Nephron progenitor cell (in vitro differentiated cells): ENCODE measurements at regions not wholly inside any gene's neighbourhood (a gene's known extent, or its start where the extent isn't known, plus 50 kb on each side); places are given as distances from the start of the nearest gene placed in this dataset.

Source experiments
- DNase-seq: peaks from one replicate; pipeline ENCODE4 v3.0.0; 2021
- H3K27ac Mint-ChIP-seq: 2 replicates; pipeline ENCODE4 v1.8.0; 2021; ENCODE audit warnings: mild to moderate bottlenecking, moderate library complexity, mixed read lengths
- H3K27me3 Mint-ChIP-seq: 2 replicates; pipeline ENCODE4 v1.8.0; 2021; ENCODE audit warnings: mild to moderate bottlenecking, low read depth, mixed read lengths; ENCODE audit not compliant: poor library complexity
- H3K36me3 Mint-ChIP-seq: 2 replicates; pipeline ENCODE4 v1.8.0; 2021; ENCODE audit warnings: low read depth, mixed read lengths
- H3K4me1 Mint-ChIP-seq: 2 replicates; pipeline ENCODE4 v1.8.0; 2021; ENCODE audit warnings: mixed read lengths
- H3K4me3 Mint-ChIP-seq: 2 replicates; pipeline ENCODE4 v1.8.0; 2021; ENCODE audit warnings: mild to moderate bottlenecking, moderate library complexity, mixed read lengths
- H3K9me3 Mint-ChIP-seq: 2 replicates; pipeline ENCODE4 v1.8.0; 2021; ENCODE audit warnings: mild to moderate bottlenecking, moderate library complexity, mixed read lengths
- TF ChIP-seq, protein P1 (sequence below): fragments of 200-600 bp; sonication (generic); IDR thresholded peaks from 2 replicates; pipeline ENCODE4 v1.5.0; 2021; ENCODE audit warnings: antibody characterized with exemption

DNA sequence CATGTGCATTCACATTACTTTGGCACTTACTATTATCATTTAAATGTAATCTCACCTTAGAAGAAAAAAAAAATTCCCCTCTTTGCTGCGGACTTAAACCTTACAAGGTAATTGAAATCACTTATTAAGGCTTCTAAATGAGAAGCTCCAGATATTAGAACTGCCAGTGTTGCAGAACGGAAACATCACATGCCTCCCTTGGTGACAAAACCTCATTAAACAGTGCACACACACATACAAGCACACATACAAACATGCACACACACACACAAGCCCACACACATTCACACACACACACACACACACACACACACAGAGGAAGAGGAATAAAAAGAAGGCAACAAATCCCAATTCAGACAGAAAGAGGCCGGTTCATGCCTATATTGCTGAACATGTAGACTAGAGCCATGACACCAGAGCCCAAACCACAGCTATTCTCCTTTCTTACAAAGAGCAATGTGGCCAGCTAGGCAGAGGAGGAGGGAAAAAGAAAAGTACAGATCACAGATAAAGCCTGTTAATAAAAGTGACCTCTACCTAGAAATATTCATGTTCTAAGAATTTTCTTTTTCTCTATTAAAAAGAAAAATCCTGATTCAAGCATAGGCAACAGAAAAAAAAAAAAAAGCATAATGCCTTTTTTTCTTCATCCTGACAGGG is 405.2 kb upstream of the FLRT2 start:
- TF ChIP-seq, protein P1, sequence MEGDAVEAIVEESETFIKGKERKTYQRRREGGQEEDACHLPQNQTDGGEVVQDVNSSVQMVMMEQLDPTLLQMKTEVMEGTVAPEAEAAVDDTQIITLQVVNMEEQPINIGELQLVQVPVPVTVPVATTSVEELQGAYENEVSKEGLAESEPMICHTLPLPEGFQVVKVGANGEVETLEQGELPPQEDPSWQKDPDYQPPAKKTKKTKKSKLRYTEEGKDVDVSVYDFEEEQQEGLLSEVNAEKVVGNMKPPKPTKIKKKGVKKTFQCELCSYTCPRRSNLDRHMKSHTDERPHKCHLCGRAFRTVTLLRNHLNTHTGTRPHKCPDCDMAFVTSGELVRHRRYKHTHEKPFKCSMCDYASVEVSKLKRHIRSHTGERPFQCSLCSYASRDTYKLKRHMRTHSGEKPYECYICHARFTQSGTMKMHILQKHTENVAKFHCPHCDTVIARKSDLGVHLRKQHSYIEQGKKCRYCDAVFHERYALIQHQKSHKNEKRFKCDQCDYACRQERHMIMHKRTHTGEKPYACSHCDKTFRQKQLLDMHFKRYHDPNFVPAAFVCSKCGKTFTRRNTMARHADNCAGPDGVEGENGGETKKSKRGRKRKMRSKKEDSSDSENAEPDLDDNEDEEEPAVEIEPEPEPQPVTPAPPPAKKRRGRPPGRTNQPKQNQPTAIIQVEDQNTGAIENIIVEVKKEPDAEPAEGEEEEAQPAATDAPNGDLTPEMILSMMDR = no peak
- Mint-ChIP-seq H3K4me3 (no peak overlapping the region), H3K4me1 (peaks cover 16% of the 10 kb centered on the region), H3K27me3 (no peaks in the 10 kb centered on the region), H3K27ac (no peak overlapping the region), H3K36me3 (no peaks in the 10 kb centered on the region), H3K9me3 (no peaks in the 10 kb centered on the region)
- no peak for DNase-seq

- H3K4me3 Mint-ChIP-seq = no peak overlapping the region
- H3K27ac Mint-ChIP-seq = no peak overlapping the region
- H3K9me3 Mint-ChIP-seq = no peaks in the 10 kb centered on the region
- peaks cover 14% of the 10 kb centered on the region for H3K4me1 Mint-ChIP-seq
- no peaks in the 10 kb centered on the region for H3K27me3 Mint-ChIP-seq
- TF ChIP-seq, protein P1 = no peak
- no peak for DNase-seq
- no peaks in the 10 kb centered on the region for H3K36me3 Mint-ChIP-seq
Measured at GRCh38 chr14:85125291-85125670, 404.7 kb upstream of the FLRT2 start.

DNA sequence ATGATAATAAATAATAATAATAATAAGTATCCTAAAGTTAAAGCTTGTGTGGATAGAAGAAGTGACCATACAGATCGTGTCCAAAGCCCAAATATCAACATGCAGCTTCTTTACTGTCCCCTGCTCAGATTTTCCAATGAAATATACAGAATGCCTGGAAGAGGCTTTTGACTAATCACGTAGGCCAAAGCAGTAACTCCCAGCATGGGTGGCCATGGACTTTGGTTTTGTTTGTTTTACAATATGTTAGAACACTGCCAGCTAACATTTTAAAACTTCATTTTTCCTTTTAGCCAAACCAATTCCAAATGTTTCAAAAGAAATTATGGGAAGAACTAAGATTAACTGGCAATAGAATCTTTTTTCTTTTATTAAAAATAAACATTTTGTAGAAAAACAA is 400.0 kb upstream of the FLRT2 start:
- Mint-ChIP-seq H3K4me1 (peaks cover 11% of the 10 kb centered on the region), H3K9me3 (peaks cover 16% of the 10 kb centered on the region), H3K27me3 (no peaks in the 10 kb centered on the region), H3K36me3 (no peaks in the 10 kb centered on the region), H3K4me3 (no peak overlapping the region), H3K27ac (no peak overlapping the region)
- TF ChIP-seq, protein P1 = no peak
- no peak for DNase-seq

DNA sequence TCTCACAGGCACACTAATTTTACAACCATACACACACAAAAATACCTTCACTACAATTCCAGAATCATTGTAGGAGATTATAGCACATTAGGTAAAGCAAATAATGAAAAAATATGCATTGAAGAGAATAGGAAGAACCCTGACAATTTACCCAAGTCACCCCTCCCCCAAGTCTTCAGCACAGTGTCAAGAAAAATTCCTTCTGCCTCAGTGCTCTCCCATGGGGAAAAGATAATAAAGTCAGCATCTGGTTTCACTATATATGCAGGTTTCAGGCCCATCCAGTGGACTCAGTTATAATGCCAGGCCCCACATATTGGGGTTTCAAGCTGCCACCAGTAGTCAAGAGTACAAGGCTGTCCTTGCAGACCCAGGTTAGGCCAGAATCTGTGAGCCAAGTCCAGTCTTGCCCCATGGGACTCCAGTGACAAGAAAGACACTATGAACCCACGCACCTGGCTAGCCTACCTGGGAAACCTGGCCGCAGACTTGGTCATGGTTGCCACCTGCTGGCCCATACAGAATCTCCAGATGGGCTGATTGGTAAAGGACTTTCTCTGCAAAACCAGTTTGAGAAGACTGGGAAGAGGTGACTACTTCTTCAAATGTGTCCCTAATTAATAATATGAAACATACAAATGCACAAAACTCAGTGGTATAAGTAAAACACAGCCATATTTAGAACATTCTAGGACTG is 398.6 kb upstream of the FLRT2 start:
- H3K4me1 Mint-ChIP-seq = peaks cover 10% of the 10 kb centered on the region
- H3K27ac Mint-ChIP-seq = no peak overlapping the region
- no peak overlapping the region for H3K4me3 Mint-ChIP-seq
- H3K9me3 Mint-ChIP-seq = peaks cover 22% of the 10 kb centered on the region
- H3K36me3 Mint-ChIP-seq = no peaks in the 10 kb centered on the region
- no peak for DNase-seq
- TF ChIP-seq, protein P1 = no peak
- no peaks in the 10 kb centered on the region for H3K27me3 Mint-ChIP-seq

DNA sequence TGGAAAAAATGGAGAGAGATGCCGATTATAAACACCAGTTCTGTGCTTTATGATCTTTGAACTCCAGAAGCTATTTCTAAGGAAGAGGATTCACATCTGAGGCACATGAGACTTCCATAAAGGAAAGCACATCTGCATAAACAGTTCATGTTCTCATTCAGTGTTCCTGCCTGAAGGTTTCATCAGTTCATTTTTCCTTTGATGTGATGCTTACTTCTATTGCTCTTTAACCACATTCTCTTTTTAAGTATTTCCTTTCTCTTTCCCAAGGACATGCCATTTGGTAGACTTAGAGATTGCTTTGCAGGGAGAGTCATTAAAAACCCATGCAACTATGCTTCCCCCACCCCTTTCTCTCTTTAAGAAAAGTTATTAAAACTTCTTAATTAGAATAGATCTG is 387.0 kb upstream of the FLRT2 start:
- no peak overlapping the region for H3K4me3 Mint-ChIP-seq
- DNase-seq = no peak
- H3K9me3 Mint-ChIP-seq = peaks cover 10% of the 10 kb centered on the region
- H3K27ac Mint-ChIP-seq = no peak overlapping the region
- peaks cover 23% of the 10 kb centered on the region for H3K4me1 Mint-ChIP-seq
- TF ChIP-seq, protein P1 = no peak
- no peaks in the 10 kb centered on the region for H3K27me3 Mint-ChIP-seq
- H3K36me3 Mint-ChIP-seq = peaks cover 7% of the 10 kb centered on the region

DNA sequence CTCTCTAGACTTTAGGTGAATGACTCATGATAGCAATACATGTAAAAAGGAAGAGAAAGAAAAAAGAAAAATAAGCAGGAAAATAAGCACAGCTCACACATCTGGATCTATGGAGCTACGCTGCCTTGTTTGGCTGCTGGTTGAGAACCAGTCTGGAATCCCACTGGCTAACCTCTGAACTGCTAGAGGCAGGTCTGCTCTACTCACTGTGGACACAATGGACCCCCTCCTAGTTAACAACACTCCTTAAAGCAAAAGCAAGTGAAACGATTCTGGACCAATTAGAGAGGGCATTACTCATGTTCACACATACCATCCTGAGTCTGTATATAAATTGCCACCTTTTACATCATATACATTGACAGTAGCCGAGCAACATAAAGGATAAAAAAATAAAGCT is 383.2 kb upstream of the FLRT2 start:
- H3K27me3 Mint-ChIP-seq = no peaks in the 10 kb centered on the region
- no peak overlapping the region for H3K27ac Mint-ChIP-seq
- peaks cover 48% of the 10 kb centered on the region for H3K4me1 Mint-ChIP-seq
- H3K9me3 Mint-ChIP-seq = peaks cover 7% of the 10 kb centered on the region
- TF ChIP-seq, protein P1 = no peak
- no peak for DNase-seq
- H3K36me3 Mint-ChIP-seq = peaks cover 7% of the 10 kb centered on the region
- H3K4me3 Mint-ChIP-seq = no peak overlapping the region
